Endothelial cell of umbilical vein (primary cell): ENCODE measurements at regions not wholly inside any gene's neighbourhood (a gene's known extent, or its start where the extent isn't known, plus 50 kb on each side); places are given as distances from the start of the nearest gene placed in this dataset.

Experiments used
- BruUV-seq: library from RNA; stranded (reverse); fragments of 400-500 nt; replicated peaks from 2 replicates; lab custom pipeline; 2021; lab: Mats Ljungman, UMichigan
- CTCF ChIA-PET: fragments of 300-600, 350-600 bp; sonication (Branson Sonifier 250); formaldehyde crosslinking; loops from one replicate; lab custom pipeline; 2021; ENCODE audit warnings: antibody characterized with exemption, inconsistent platforms; lab: Charles Lee
- POLR2A ChIA-PET: fragments of 300-600, 350-600 bp; sonication (Branson Sonifier 250); formaldehyde crosslinking; loops from one replicate; lab custom pipeline; 2021; ENCODE audit warnings: antibody characterized with exemption, inconsistent platforms; lab: Charles Lee
- DNase-seq: peaks from one replicate; pipeline ENCODE4 v3.0.0-alpha.2; 2011; ENCODE audit warnings: low read depth, low spot score
- FAIRE-seq: peaks from 2 replicates; lab custom pipeline; 2011; peaks lifted over from hg19 to GRCh38; lab: Jason Lieb, UNC
- H2AFZ ChIP-seq: 2 replicates; pipeline ENCODE4 v1.6.0; 2012; ENCODE audit warnings: low read depth, low read length, control low read depth, inconsistent platforms
- H3K27ac ChIP-seq: 2 replicates; pipeline ENCODE4 v1.5.1; 2011; ENCODE audit warnings: low read depth, mild to moderate bottlenecking, control low read depth, low read length, moderate library complexity; ENCODE audit not compliant: insufficient read depth
- H3K27me3 ChIP-seq, 2 experiments: 2 replicates each; pipeline versions ENCODE4 v1.6.0 to v1.6.1; 2011; ENCODE audit warnings: low read length in 2 of 2, mixed read lengths in 1 of 2; ENCODE audit not compliant: control insufficient read depth in 2 of 2, insufficient read depth in 2 of 2
- H3K36me3 ChIP-seq, 2 experiments: 2 replicates in 1 of 2; 3 replicates in 1 of 2; pipeline ENCODE4 v1.5.1; 2011; ENCODE audit warnings: low read length in 2 of 2, mild to moderate bottlenecking in 1 of 2, moderate library complexity in 1 of 2; ENCODE audit not compliant: control insufficient read depth in 2 of 2, insufficient read depth in 2 of 2; ENCODE audit errors: extremely low read depth in 1 of 2
- H3K4me1 ChIP-seq: 3 replicates; pipeline ENCODE4 v1.5.1; 2011; ENCODE audit warnings: mild to moderate bottlenecking, low read length; ENCODE audit not compliant: control insufficient read depth, insufficient read depth; ENCODE audit errors: extremely low read depth
- H3K4me2 ChIP-seq: 2 replicates; pipeline ENCODE4 v1.6.1; 2011; ENCODE audit warnings: low read length, control low read depth, mixed read lengths; ENCODE audit not compliant: insufficient read depth
- H3K4me3 ChIP-seq, 3 experiments: fragments of 200-600 bp in 1 of 3; sonication (generic), shearing (Covaris generic) in 1 of 3; replicated peaks in 1 of 3; 2 replicates each; pipeline ENCODE4 v1.5.1; 2011 to 2016; ENCODE audit warnings: control low read depth in 3 of 3, low read length in 3 of 3, mild to moderate bottlenecking in 2 of 3, inconsistent platforms in 1 of 3, low read depth in 1 of 3, moderate library complexity in 1 of 3; ENCODE audit not compliant: insufficient read depth in 1 of 3
- H3K79me2 ChIP-seq: 2 replicates; pipeline ENCODE4 v1.6.0; 2012; ENCODE audit warnings: low read length, inconsistent platforms; ENCODE audit not compliant: control insufficient read depth, insufficient read depth
- H3K9ac ChIP-seq: replicated peaks from 2 replicates; pipeline ENCODE3; 2011; ENCODE audit warnings: low read length, control low read depth; ENCODE audit not compliant: insufficient read depth; ENCODE audit errors: extremely low read depth
- H3K9me1 ChIP-seq: replicated peaks from 3 replicates; pipeline ENCODE4 v1.6.0; 2011; ENCODE audit warnings: mild to moderate bottlenecking, low read length; ENCODE audit not compliant: control insufficient read depth, insufficient read depth; ENCODE audit errors: extremely low read depth
- H3K9me3 ChIP-seq: replicated peaks from 2 replicates; pipeline ENCODE4 v1.5.1; 2012; ENCODE audit warnings: low read length, inconsistent platforms; ENCODE audit not compliant: control insufficient read depth, insufficient read depth
- H4K20me1 ChIP-seq: replicated peaks from 2 replicates; pipeline ENCODE3; 2011; ENCODE audit warnings: mild to moderate bottlenecking, low read length; ENCODE audit not compliant: control insufficient read depth, insufficient read depth; ENCODE audit errors: extremely low read depth
- EZH2 ChIP-seq: IDR thresholded peaks from 2 replicates; pipeline ENCODE4 v1.6.1; 2012; ENCODE audit warnings: borderline replicate concordance, low read depth, mild to moderate bottlenecking, moderate library complexity, low read length, inconsistent platforms; ENCODE audit not compliant: severe bottlenecking
- FOS ChIP-seq: IDR thresholded peaks from 2 replicates; pipeline ENCODE4 v1.6.1; 2011; ENCODE audit warnings: mild to moderate bottlenecking, low read length, moderate library complexity, borderline replicate concordance; ENCODE audit not compliant: insufficient read depth
- GATA2 ChIP-seq: IDR thresholded peaks from 2 replicates; pipeline ENCODE4 v1.7.0; 2011; ENCODE audit warnings: low read depth, mild to moderate bottlenecking, moderate library complexity, mixed read lengths, low read length; ENCODE audit not compliant: insufficient read length, insufficient read depth
- JUN ChIP-seq: IDR thresholded peaks from 2 replicates; pipeline ENCODE4 v1.6.1; 2011; ENCODE audit warnings: borderline replicate concordance, low read depth; ENCODE audit not compliant: insufficient read length, insufficient read depth
- MYC ChIP-seq: IDR thresholded peaks from one replicate; pipeline ENCODE4 v1.6.1; 2011; ENCODE audit warnings: mild to moderate bottlenecking, low read depth, low read length
- POLR2A ChIP-seq: IDR thresholded peaks from 2 replicates; pipeline ENCODE4 v1.6.1; 2012; ENCODE audit warnings: low read depth, mild to moderate bottlenecking, control low read depth, low read length
- POLR2AphosphoS5 ChIP-seq: IDR thresholded peaks from 2 replicates; pipeline ENCODE4 v1.6.1; 2012; ENCODE audit warnings: low read depth, mild to moderate bottlenecking, control low read depth, low read length, moderate library complexity; ENCODE audit not compliant: insufficient read depth
- dilution Hi-C: fragments of 300-500 bp; cut with MboI; formaldehyde crosslinking; loops from one replicate; pipeline ENCODE4 v1.15.0; 2019; ENCODE audit warnings: low sequenced_read_pairs; ENCODE audit not compliant: extremely low pct_ligation_motif_present
- intact Hi-C: fragments of 100-400 bp; cut with micrococcal nuclease; formaldehyde crosslinking; loops from one replicate; pipeline ENCODE4 v1.10.0; 2022
- TF ChIP-seq, protein P1 (sequence below), 2 donors: IDR thresholded peaks; 1 replicate in 1 of 2; 2 replicates in 1 of 2; pipeline ENCODE4 v1.5.1; 2011; ENCODE audit warnings: low read length in 2 of 2, mild to moderate bottlenecking in 2 of 2, moderate library complexity in 2 of 2, control low read depth in 1 of 2, inconsistent platforms in 1 of 2, low read depth in 1 of 2; ENCODE audit not compliant: insufficient read depth in 1 of 2; ENCODE audit errors: extremely low read depth in 1 of 2
- TF ChIP-seq, protein P2 (sequence below): IDR thresholded peaks from 2 replicates; pipeline ENCODE4 v1.6.1; 2011; ENCODE audit not compliant: insufficient read depth, insufficient read length

DNA sequence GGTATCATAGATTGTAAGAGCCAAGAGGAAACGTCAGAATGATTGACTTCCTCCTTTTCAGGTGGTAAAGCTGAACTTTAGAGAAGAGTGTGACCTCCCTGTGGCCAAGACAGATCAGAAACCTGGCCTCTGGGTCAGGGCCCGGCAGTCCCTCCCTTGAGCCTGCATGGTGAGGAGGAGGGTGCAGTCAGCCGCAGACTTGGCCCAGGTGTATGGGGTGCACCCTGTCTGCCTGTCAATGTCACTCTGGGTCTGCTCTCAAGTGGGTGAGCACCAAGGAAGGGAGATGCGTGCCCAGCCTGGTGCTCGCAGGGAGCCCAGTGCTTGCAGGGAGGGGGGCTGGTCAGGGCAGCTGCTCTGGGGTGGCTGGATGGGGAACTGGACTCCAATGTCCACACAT, 134.4 kb upstream of the SNTG2 start:
- Histone ChIP-seq H3K4me1 (no peaks in the 10 kb centered on the region), H3K79me2 (no peaks in the 10 kb centered on the region), H4K20me1 (no peaks in the 10 kb centered on the region), H3K9ac (no peak overlapping the region), H3K27ac (no peak overlapping the region), H3K36me3 (no peaks in the 10 kb centered on the region), H3K4me3 (no peak overlapping the region), H3K9me3 (peaks cover 13% of the 10 kb centered on the region), H3K27me3 (no peaks in the 10 kb centered on the region), H2AFZ (no peak overlapping the region), H3K9me1 (no peaks in the 10 kb centered on the region), H3K4me2 (no peak overlapping the region)
- TF ChIP-seq JUN (no peak), POLR2A (no peak), GATA2 (no peak), FOS (no peak), EZH2 (no peak), POLR2AphosphoS5 (no peak), MYC (no peak)
- TF ChIP-seq, protein P1, sequence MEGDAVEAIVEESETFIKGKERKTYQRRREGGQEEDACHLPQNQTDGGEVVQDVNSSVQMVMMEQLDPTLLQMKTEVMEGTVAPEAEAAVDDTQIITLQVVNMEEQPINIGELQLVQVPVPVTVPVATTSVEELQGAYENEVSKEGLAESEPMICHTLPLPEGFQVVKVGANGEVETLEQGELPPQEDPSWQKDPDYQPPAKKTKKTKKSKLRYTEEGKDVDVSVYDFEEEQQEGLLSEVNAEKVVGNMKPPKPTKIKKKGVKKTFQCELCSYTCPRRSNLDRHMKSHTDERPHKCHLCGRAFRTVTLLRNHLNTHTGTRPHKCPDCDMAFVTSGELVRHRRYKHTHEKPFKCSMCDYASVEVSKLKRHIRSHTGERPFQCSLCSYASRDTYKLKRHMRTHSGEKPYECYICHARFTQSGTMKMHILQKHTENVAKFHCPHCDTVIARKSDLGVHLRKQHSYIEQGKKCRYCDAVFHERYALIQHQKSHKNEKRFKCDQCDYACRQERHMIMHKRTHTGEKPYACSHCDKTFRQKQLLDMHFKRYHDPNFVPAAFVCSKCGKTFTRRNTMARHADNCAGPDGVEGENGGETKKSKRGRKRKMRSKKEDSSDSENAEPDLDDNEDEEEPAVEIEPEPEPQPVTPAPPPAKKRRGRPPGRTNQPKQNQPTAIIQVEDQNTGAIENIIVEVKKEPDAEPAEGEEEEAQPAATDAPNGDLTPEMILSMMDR (IDR thresholded peaks at IDR 0.05; ENCODE audit: extremely low read depth in 1 of 2, insufficient read depth in 1 of 2, low read depth in 1 of 2, low read length in 2 of 2), result no peak
- TF ChIP-seq, protein P2, sequence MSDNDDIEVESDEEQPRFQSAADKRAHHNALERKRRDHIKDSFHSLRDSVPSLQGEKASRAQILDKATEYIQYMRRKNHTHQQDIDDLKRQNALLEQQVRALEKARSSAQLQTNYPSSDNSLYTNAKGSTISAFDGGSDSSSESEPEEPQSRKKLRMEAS, result no peak
- ChIA-PET CTCF (no interaction called here), POLR2A (no interaction called here)
- dilution Hi-C loops, result no loop called here
- FAIRE-seq (no peak), DNase-seq (no peak)
- intact Hi-C loops, result no loop called here
- BruUV-seq, result no TSS peak
